Neuronal stem cell (in vitro differentiated cells): ENCODE measurements at regions not wholly inside any gene's neighbourhood (a gene's known extent, or its start where the extent isn't known, plus 50 kb on each side); places are given as distances from the start of the nearest gene placed in this dataset.
"Not testable (repeated sequence)": the region's sequence is repeated elsewhere in the genome, so short reads cannot be mapped to it uniquely, and the experiment has no call there.

Source experiments
- DNase-seq: peaks from one replicate; pipeline ENCODE4 v3.0.0-alpha.2; 2013; ENCODE audit warnings: low spot score
- H2AFZ ChIP-seq: one replicate; pipeline ENCODE4 v1.6.1; 2013; ENCODE audit warnings: mild to moderate bottlenecking, low read length, inconsistent platforms
- H2AK5ac ChIP-seq: 2 replicates; pipeline ENCODE4 v1.6.1; 2013; ENCODE audit warnings: low read depth, mild to moderate bottlenecking, inconsistent platforms, low read length, moderate library complexity, mixed read lengths
- H2BK120ac ChIP-seq: 2 replicates; pipeline ENCODE4 v1.6.1; 2013; ENCODE audit warnings: low read depth, mild to moderate bottlenecking, inconsistent platforms, low read length, moderate library complexity, mixed read lengths
- H2BK12ac ChIP-seq: one replicate; pipeline ENCODE4 v1.6.1; 2013; ENCODE audit warnings: low read length, inconsistent platforms
- H2BK15ac ChIP-seq: 2 replicates; pipeline ENCODE4 v1.6.1; 2013; ENCODE audit warnings: mild to moderate bottlenecking, low read length, inconsistent platforms, mixed read lengths
- H2BK5ac ChIP-seq: one replicate; pipeline ENCODE4 v1.6.1; 2013; ENCODE audit warnings: inconsistent platforms, mild to moderate bottlenecking, low read length, moderate library complexity
- H3K14ac ChIP-seq: one replicate; pipeline ENCODE4 v1.6.1; 2013; ENCODE audit warnings: low read length, inconsistent platforms
- H3K18ac ChIP-seq: 2 replicates; pipeline ENCODE4 v1.6.1; 2013; ENCODE audit warnings: low read length, inconsistent platforms
- H3K23ac ChIP-seq: 2 replicates; pipeline ENCODE4 v1.6.1; 2013; ENCODE audit warnings: low read depth, mild to moderate bottlenecking, mixed read lengths, low read length, inconsistent platforms; ENCODE audit not compliant: poor library complexity
- H3K27ac ChIP-seq: replicated peaks from 3 replicates; pipeline ENCODE4 v1.5.1; 2013; ENCODE audit warnings: low read length, inconsistent platforms
- H3K27me3 ChIP-seq, 3 experiments: 2 replicates each; pipeline ENCODE4 v1.6.1; 2013; ENCODE audit warnings: low read length in 3 of 3, mild to moderate bottlenecking in 2 of 3, inconsistent platforms in 1 of 3, low read depth in 1 of 3, mixed read lengths in 1 of 3, moderate library complexity in 1 of 3; ENCODE audit not compliant: control insufficient read depth in 3 of 3, insufficient read depth in 3 of 3
- H3K36me3 ChIP-seq, 2 donors: replicated peaks in 1 of 2; 2 replicates each; pipeline ENCODE4 v1.6.1; 2013; ENCODE audit warnings: low read length in 2 of 2; ENCODE audit not compliant: control insufficient read depth in 2 of 2, insufficient read depth in 2 of 2
- H3K4ac ChIP-seq: 2 replicates; pipeline ENCODE4 v1.6.1; 2013; ENCODE audit warnings: inconsistent platforms, mild to moderate bottlenecking, low read length, moderate library complexity
- H3K4me1 ChIP-seq, 2 donors: 1 replicate in 1 of 2; 2 replicates in 1 of 2; pipeline ENCODE4 v1.6.1; 2013; ENCODE audit warnings: low read length in 2 of 2, low read depth in 1 of 2; ENCODE audit not compliant: control insufficient read depth in 2 of 2, insufficient read depth in 1 of 2
- H3K4me2 ChIP-seq: one replicate; pipeline ENCODE4 v1.6.1; 2013; ENCODE audit warnings: mild to moderate bottlenecking, low read length, inconsistent platforms; ENCODE audit not compliant: insufficient read depth, poor library complexity, severe bottlenecking
- H3K4me3 ChIP-seq, 2 donors: 2 replicates each; pipeline ENCODE4 v1.5.1; 2013; ENCODE audit warnings: low read length in 2 of 2, mild to moderate bottlenecking in 2 of 2, inconsistent platforms in 1 of 2, moderate library complexity in 1 of 2
- H3K79me1 ChIP-seq: one replicate; pipeline ENCODE4 v1.6.1; 2013; ENCODE audit warnings: low read depth, mild to moderate bottlenecking, inconsistent platforms, low read length, moderate library complexity
- H3K9ac ChIP-seq: one replicate; pipeline ENCODE4 v1.6.1; 2013; ENCODE audit warnings: mild to moderate bottlenecking, low read depth, low read length, inconsistent platforms; ENCODE audit not compliant: poor library complexity
- H3K9me3 ChIP-seq, 2 donors: replicated peaks in 1 of 2; 2 replicates each; pipeline versions ENCODE3 to v1.6.1; 2013; ENCODE audit warnings: low read length in 2 of 2, mild to moderate bottlenecking in 2 of 2, inconsistent platforms in 1 of 2, low read depth in 1 of 2, mixed read lengths in 1 of 2, moderate library complexity in 1 of 2; ENCODE audit not compliant: control insufficient read depth in 2 of 2, insufficient read depth in 1 of 2
- H4K8ac ChIP-seq: one replicate; pipeline ENCODE4 v1.6.1; 2013; ENCODE audit warnings: low read depth, mild to moderate bottlenecking, inconsistent platforms, low read length, moderate library complexity
- H4K91ac ChIP-seq: one replicate; pipeline ENCODE4 v1.6.1; 2013; ENCODE audit warnings: low read length, low read depth, mild to moderate bottlenecking, inconsistent platforms; ENCODE audit not compliant: poor library complexity
- WGBS, 2 donors: extraction: QIAGEN DNeasy Blood & Tissue Kit; methylation state at CpG; one replicate each; pipeline ENCODE4 v1.1.7; 2013; ENCODE audit warnings: missing lambda C conversion rate in 2 of 2, mixed read lengths in 1 of 2; ENCODE audit not compliant: insufficient read length in 2 of 2, insufficient replicate concordance in 1 of 2; ENCODE audit errors: extremely low coverage in 2 of 2; 5-methylcytosine and 5-hydroxymethylcytosine counted together

GRCh38 chr6:85049282-85049681, 284.9 kb upstream of the TBX18 start:
- Histone ChIP-seq H3K4me3 (no peak overlapping the region), H3K9me3 (no peaks in the 10 kb centered on the region), H3K27me3 (no peaks in the 10 kb centered on the region), H2AFZ (no peak overlapping the region), H3K79me1 (no peaks in the 10 kb centered on the region), H2AK5ac (no peak overlapping the region), H3K36me3 (no peaks in the 10 kb centered on the region), H3K4me1 (no peaks in the 10 kb centered on the region), H2BK12ac (no peak overlapping the region), H2BK15ac (no peak overlapping the region), H3K14ac (no peak overlapping the region), H3K4ac (no peak overlapping the region), H2BK5ac (no peak overlapping the region), H4K8ac (no peak overlapping the region), H3K18ac (no peak overlapping the region), H3K23ac (no peak overlapping the region), H4K91ac (no peak overlapping the region), H3K27ac (no peak overlapping the region), H3K9ac (no peak overlapping the region), H2BK120ac (no peak overlapping the region), H3K4me2 (no peak overlapping the region)
- no peak for DNase-seq
- WGBS, 2 donors = no CpG with 5 or more reads among the region's 2 CpGs

- no peak for DNase-seq
- no peak overlapping the region for H3K23ac ChIP-seq
- no peak overlapping the region for H4K8ac ChIP-seq
- H3K36me3 ChIP-seq = no peaks in the 10 kb centered on the region
- H3K4me3 ChIP-seq = no peak overlapping the region
- H2BK5ac ChIP-seq = no peak overlapping the region
- no peak overlapping the region for H3K4me2 ChIP-seq
- no peak overlapping the region for H3K4ac ChIP-seq
- H3K14ac ChIP-seq = no peak overlapping the region
- H3K4me1 ChIP-seq = no peaks in the 10 kb centered on the region
- H2BK15ac ChIP-seq = no peak overlapping the region
- H3K27ac ChIP-seq = no peak overlapping the region
- H2AK5ac ChIP-seq = no peak overlapping the region
- no peak overlapping the region for H3K9ac ChIP-seq
- H4K91ac ChIP-seq = no peak overlapping the region
- WGBS, 2 donors = no CpG with 5 or more reads among the region's 2 CpGs
- H3K9me3 ChIP-seq = no peaks in the 10 kb centered on the region
- no peaks in the 10 kb centered on the region for H3K27me3 ChIP-seq
- H3K18ac ChIP-seq = no peak overlapping the region
- H2AFZ ChIP-seq = no peak overlapping the region
- no peaks in the 10 kb centered on the region for H3K79me1 ChIP-seq
- H2BK12ac ChIP-seq = no peak overlapping the region
- H2BK120ac ChIP-seq = no peak overlapping the region
Observed at GRCh38 chr6:85047818-85048217, 283.4 kb upstream of the TBX18 start.

DNA sequence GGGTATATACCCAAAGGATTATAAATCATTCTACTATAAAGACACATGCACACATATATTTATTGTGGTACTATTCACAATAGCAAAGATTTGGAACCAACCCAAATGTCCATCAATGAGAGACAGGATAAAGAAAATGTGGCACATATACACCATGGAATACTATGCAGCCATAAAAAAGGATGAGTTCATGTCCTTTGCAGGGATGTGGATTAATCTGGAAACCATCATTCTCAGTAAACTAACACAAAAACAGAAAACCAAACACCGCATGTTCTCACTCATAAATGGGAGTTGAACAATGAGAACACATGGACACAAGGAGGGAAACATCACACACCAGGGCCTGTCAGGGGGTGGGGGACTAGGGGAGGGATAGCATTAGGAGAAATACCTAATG, 281.4 kb upstream of the TBX18 start:
- DNase-seq, H3K4me3 ChIP-seq, H3K4me2 ChIP-seq, H3K23ac ChIP-seq, H2BK12ac ChIP-seq, H2BK5ac ChIP-seq, H4K8ac ChIP-seq, H2AFZ ChIP-seq, H2BK120ac ChIP-seq, H2AK5ac ChIP-seq, H3K4ac ChIP-seq, H3K18ac ChIP-seq, H4K91ac ChIP-seq, H3K27me3 ChIP-seq, H3K9me3 ChIP-seq, H3K36me3 ChIP-seq, H3K4me1 ChIP-seq, H3K79me1 ChIP-seq, H3K27ac ChIP-seq, H3K9ac ChIP-seq, H3K14ac ChIP-seq, H2BK15ac ChIP-seq: not testable (repeated sequence)
- WGBS, 2 donors = no CpG with 5 or more reads among the region's 1 CpG

- DNase-seq = no peak
- WGBS, 2 donors = no CpG with 5 or more reads among the region's 2 CpGs
Observed at GRCh38 chr6:85044361-85044760, 280.0 kb upstream of the TBX18 start.

More at GRCh38 chr6:85044361-85044760, 280.0 kb upstream of the TBX18 start:
- Histone ChIP-seq H3K9ac (no peak overlapping the region), H2AK5ac (no peak overlapping the region), H3K4ac (no peak overlapping the region), H2BK5ac (no peak overlapping the region), H2AFZ (no peak overlapping the region), H3K4me1 (no peaks in the 10 kb centered on the region), H3K36me3 (no peaks in the 10 kb centered on the region), H3K14ac (no peak overlapping the region), H4K91ac (no peak overlapping the region), H2BK12ac (no peak overlapping the region), H4K8ac (no peak overlapping the region), H3K23ac (no peak overlapping the region), H3K9me3 (no peaks in the 10 kb centered on the region), H2BK15ac (no peak overlapping the region), H3K27ac (no peak overlapping the region), H3K18ac (no peak overlapping the region), H3K27me3 (no peaks in the 10 kb centered on the region), H3K4me2 (no peak overlapping the region), H3K79me1 (no peaks in the 10 kb centered on the region), H2BK120ac (no peak overlapping the region), H3K4me3 (no peak overlapping the region)
